Activated CD4-positive, alpha-beta T cell treated with anti-CD3 and anti-CD28 coated beads for 48 hours (primary cell): ENCODE measurements at regions not wholly inside any gene's neighbourhood (a gene's known extent, or its start where the extent isn't known, plus 50 kb on each side); places are given as distances from the start of the nearest gene placed in this dataset.
"Not testable (repeated sequence)": the region's sequence is repeated elsewhere in the genome, so short reads cannot be mapped to it uniquely, and the experiment has no call there.

Experiments used
- DNase-seq: peaks from one replicate; pipeline ENCODE4 v3.0.0-alpha.2; 2020

GRCh38 chr9:39567396-39567795 is 211.9 kb downstream of the SPATA31A1 start:
- DNase-seq, result not testable (repeated sequence)

GRCh38 chr9:39568900-39569299 is 213.4 kb downstream of the SPATA31A1 start:
- not testable (repeated sequence) for DNase-seq

- not testable (repeated sequence) for DNase-seq
Observed at GRCh38 chr9:39573024-39574022, 217.9 kb downstream of the SPATA31A1 start.

DNA sequence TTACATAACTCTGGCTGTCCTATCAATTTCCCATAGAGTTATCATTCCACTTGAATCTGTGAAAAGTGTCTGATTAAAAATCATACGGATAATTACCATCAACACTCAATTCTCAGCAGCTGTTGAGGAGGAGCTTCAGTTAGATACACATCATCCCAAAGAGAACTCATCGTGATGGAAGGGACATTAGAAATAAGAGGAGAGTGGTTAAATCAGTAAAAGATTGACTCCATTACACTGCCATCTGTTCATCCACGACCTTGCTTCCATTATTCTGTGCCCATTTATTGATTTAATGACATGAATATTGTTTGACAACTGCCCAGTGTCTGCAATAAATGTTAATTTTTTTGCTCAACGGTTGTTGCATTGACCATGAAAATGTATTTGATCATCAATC is 223.5 kb downstream of the SPATA31A1 start:
- not testable (repeated sequence) for DNase-seq

DNA sequence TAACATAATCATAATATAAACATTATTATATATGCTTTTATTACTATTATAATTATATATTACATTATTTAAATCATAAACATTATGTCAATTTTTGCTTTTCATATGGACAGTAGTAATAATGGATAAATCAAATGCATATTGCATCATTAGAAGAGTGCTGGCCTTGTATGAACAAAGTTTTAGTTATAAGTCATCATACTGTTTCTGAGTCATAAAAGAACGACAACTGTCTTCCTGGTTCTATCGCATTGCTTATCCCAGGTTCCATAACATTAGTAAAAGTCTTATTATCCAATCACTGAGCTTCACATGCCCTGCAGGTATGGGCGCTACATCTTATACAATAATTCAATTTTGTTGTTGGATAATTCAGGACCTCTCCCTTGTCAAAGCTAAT is 225.8 kb downstream of the SPATA31A1 start:
- DNase-seq, result not testable (repeated sequence)

DNA sequence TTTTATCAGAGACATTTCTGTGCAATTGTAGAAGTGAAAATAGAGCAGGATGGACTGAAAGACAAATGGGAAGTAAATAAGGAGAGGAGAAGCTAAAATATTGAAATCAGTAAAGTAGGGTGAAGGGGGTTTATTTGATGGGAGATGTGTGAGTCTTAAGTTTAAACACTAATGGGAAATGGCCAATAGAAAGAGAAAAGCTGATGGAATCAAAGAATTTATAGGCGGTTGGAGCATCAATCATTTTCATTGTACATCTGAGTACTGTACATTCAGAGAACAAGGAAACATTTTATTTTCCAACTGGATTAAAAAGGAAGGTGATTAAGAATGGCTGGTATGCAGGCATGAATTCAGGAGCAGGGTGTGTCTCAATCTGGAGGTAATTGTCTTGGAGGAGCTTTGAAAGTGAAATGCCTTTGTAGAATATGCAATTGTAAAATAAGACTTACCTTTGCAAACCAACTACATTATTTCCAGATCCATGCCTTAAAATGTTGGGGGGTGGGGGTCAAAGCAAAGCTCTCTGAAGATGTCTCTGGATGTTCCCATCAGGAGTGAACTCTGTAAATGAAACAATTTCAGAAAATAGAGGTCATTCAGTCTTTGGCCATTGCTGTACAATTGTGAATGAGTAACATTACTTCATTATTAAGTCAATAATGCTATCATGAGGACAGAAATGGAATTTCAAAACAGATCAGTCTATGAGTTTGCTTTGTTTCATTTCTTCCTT is 227.4 kb downstream of the SPATA31A1 start:
- not testable (repeated sequence) for DNase-seq

GRCh38 chr9:39583413-39583747 is 227.9 kb downstream of the SPATA31A1 start:
- DNase-seq, result not testable (repeated sequence)

DNA sequence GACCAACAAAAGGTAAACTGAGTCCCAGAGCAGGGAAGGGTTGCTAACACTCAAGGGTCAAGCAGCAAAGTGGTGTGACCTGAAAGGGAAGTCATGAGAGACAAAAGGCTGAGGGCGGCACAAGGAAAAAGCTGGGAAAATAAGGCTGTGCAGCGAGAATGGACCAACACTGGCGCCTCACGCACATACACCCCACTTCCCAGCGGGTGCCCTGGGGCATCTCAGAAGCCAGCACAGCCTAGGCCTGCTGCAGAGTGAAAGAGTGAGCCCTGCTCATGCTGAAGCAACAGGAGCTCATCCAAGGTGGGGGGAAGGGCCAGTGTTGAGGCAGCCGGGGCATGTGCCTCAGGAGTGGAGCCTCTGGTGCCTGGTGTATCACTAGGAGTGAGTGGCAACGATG is 229.8 kb downstream of the SPATA31A1 start:
- DNase-seq, result not testable (repeated sequence)

GRCh38 chr9:39587844-39588499 is 232.5 kb downstream of the SPATA31A1 start:
- no peak for DNase-seq

DNA sequence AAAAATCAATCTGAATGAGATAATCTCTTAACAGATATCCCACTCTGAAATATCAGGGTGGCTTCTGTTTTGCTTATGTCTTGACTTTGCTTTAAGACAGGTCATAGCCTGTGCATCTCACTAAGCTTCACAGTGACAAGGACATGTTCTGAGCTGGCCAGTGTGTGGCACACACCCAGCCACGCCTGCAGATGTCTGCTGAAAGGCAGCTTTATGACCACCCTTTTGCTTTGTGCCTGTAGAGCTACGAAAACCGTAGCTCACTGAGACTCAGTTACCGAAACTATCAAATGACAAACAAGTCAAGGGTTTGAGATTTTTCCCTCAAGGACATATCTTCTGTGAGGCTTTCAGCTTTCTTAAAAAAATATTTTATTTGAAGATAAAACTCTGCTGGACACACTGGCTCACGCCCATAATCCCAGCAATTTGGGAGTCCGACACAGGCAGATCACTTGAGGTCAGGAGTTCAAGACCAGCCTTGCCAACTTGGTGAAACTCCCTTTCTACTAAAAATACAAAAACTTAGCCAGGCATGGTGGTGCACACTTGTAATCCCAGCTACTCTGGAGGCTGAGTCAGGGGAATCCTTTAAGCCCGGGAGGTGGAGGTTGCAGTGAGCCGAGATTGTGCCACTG is 233.2 kb downstream of the SPATA31A1 start:
- no peak for DNase-seq

DNA sequence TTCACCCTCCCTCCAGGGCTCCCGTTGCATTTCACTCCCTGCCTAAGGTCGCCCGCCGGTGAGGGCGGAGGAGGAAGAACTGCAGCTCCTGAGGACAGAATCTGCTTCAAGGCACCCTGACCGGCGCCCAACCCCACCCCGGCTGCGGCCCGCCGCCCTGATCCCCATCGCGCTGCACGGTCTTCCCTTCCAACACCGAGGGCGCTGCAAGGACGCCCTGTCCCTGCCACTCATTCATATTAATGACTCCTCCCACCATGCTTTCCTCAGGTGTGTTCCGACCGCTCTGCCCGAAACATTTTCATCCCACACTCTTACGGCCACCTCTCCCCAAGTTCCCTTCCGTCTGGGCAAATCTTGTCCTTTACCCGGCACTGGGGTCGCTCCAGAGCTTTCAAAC is 248.6 kb downstream of the SPATA31A1 start:
- not testable (repeated sequence) for DNase-seq

DNA sequence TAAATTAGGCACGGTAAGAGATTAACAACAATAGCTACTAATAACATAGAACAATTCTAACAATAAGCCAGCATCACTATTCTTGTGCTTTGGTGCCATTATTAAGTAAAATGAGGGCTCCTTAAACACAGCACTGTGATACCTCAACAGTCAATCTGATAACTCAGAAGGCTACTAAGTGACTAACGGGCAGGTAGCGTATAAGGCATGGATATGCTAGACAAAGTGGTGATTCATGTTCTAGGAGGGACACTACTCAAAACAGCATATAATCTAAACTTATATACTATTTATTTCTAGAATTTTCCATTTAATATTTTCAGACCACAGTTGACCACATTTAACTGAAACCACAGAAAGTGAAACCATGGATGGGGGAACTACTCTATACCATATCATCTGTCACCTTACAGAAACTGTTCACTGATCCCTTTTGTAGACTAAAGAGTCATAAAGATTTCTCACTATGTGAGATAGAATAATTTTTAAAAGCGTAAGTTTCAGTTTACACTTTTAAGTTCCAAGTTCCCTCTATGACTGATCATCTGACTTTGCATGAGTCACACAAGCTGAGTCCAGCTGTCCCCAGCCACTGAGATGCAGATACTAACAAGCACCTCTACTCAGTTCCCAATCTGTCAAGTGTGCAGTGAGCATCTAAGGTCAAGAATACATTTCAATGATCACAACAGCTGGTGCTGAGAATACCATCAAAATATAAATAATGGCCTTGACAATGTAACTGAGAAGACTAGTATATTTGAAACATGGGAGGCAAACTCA is 256.2 kb downstream of the SPATA31A1 start:
- not testable (repeated sequence) for DNase-seq

GRCh38 chr9:39616480-39616879 is 261.0 kb downstream of the SPATA31A1 start:
- DNase-seq, result not testable (repeated sequence)

- DNase-seq, result not testable (repeated sequence)
Observed at GRCh38 chr9:39624048-39624447, 268.6 kb downstream of the SPATA31A1 start.

DNA sequence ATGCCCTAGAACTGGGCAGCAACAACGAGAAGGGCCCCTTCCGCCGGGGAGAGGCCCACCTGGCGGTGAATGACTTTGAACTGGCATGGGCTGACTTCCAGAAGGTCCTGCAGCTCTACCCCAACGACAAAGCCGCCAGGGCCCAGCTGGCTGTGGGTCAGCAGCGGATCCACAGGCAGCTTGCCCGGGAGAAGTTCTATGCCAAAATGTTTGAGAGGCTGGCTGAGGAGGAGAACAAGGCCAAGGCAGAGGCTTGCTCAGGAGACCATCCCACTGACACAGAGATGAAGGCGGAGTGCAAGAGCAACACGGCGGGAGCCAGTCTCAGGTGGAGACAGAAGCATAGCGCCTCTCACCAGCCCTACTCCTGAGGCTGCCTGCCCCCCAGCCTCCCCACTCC is 276.6 kb downstream of the SPATA31A1 start:
- not testable (repeated sequence) for DNase-seq

DNA sequence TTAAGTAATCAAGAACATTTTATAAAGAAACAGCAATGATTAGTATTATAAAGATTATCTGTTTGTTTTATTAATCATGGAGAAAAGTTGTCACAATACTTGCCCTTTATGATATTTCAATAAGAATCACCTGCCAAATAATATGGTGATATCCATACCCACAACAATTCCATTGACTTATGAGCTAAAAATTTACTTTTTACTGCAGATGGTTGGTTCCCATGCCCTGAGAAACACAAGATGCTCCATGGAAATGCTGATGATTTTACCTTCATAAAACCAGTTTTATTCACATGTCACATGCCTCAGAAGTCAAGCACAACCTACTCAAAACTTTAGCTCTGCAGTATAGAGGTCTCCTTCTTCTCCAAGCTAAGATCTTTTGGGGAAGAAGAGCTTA is 293.6 kb downstream of the SPATA31A1 start:
- DNase-seq, result not testable (repeated sequence)

DNA sequence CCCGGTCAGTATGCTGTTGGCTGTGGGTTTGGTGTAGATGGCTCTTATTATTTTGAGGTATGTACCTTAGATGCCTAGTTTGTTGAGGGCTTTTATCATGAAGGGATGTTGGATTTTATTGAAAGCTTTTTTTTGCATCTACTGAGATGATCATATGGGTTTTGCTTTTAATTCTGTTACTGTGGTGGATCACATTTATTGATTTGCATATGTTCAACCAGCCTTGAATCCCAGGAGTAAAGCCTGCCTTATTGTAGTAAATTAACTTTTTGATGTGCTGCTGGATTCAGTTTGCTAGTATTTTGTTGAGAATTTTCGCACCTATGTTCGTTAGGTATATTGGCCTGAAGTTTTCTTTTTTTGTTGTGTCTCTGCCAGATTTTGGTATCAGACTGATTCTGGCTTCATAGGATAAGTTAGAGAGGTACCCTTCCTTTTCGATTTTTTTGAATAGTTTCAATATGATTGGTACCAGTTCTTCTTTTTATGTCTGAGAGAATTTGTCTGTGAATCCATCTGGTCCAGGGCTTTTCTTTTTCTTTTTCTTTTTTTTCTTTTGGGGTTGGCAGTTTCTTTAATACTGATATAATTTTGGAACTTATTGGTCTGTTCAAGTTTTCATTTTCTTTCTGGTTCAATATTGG is 301.6 kb downstream of the SPATA31A1 start:
- not testable (repeated sequence) for DNase-seq

DNA sequence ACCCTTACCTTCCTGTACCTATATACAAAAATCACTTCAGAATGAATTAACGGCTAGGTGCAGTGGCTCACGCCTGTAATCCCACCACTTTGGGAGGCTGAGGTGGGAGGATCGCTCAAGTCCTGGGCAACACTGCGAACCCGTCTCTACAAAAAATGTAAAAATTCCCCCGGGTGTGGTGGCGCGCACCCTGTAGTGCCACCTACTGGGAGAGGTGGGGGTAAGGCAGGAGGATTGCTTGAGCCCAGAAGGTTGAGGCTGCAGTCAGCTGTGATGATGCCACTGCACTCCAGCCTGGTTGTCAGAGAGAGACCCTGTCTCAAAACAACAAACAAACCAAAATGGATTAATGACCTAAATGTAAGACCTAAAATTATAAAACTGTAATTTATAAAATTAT is 307.6 kb downstream of the SPATA31A1 start:
- not testable (repeated sequence) for DNase-seq

- DNase-seq, result not testable (repeated sequence)
Observed at GRCh38 chr9:39663713-39664112, 308.2 kb downstream of the SPATA31A1 start.

GRCh38 chr9:39665020-39665419 is 309.6 kb downstream of the SPATA31A1 start:
- DNase-seq, result not testable (repeated sequence)
